Esophagus muscularis mucosa (tissue), 4 donors: ENCODE measurements at regions not wholly inside any gene's neighbourhood (a gene's known extent, or its start where the extent isn't known, plus 50 kb on each side); places are given as distances from the start of the nearest gene placed in this dataset.
"Not testable (repeated sequence)": the region's sequence is repeated elsewhere in the genome, so short reads cannot be mapped to it uniquely, and the experiment has no call there.

ENCODE experiments used
- DNase-seq: peaks from one replicate; pipeline ENCODE4 v3.0.0-alpha.2; 2017; ENCODE audit errors: extremely low spot score
- H3K27ac ChIP-seq, 4 donors: fragments of 200-600 bp; sonication (generic); replicated peaks in 1 of 4; 1 replicate in 3 of 4; 2 replicates in 1 of 4; pipeline ENCODE4 v1.5.1; 2016 to 2019; ENCODE audit warnings: mild to moderate bottlenecking in 1 of 4
- H3K27me3 ChIP-seq, 4 donors: fragments of 200-600 bp; sonication (generic); one replicate each; pipeline versions ENCODE4 v1.5.1 to v1.6.0; 2016 to 2019
- H3K36me3 ChIP-seq, 4 donors: fragments of 200-600 bp; sonication (generic); one replicate each; pipeline ENCODE4 v1.5.1; 2016 to 2019
- H3K4me1 ChIP-seq, 4 donors: fragments of 200-600 bp; sonication (generic); one replicate each; pipeline ENCODE4 v1.5.1; 2016 to 2019
- H3K4me3 ChIP-seq, 4 donors: fragments of 200-600 bp; sonication (generic); 1 replicate in 2 of 4; 2 replicates in 2 of 4; pipeline ENCODE4 v1.5.1; 2016 to 2019; ENCODE audit warnings: mild to moderate bottlenecking in 4 of 4, moderate library complexity in 1 of 4
- H3K9me3 ChIP-seq, 4 donors: fragments of 200-600 bp; sonication (generic); 1 replicate in 3 of 4; 2 replicates in 1 of 4; pipeline ENCODE4 v1.5.1; 2016 to 2019
- CTCF ChIP-seq, 3 experiments: fragments of 200-600 bp in 2 of 3; fragments of 450-650 bp in 1 of 3; sonication (generic) in 2 of 3; IDR thresholded peaks; one replicate each; pipeline ENCODE4 v1.5.1; 2017 to 2019; ENCODE audit warnings: antibody characterized with exemption in 3 of 3, mild to moderate bottlenecking in 2 of 3, moderate library complexity in 1 of 3
- EP300 ChIP-seq: sonication (generic); formaldehyde crosslinking; IDR thresholded peaks from one replicate; pipeline ENCODE4 v1.6.1; 2017; ENCODE audit warnings: antibody characterized with exemption
- POLR2A ChIP-seq: fragments of 450-650 bp; IDR thresholded peaks from one replicate; pipeline ENCODE4 v1.6.1; 2017; ENCODE audit warnings: antibody characterized with exemption, moderate library complexity, mild to moderate bottlenecking, low read depth
- POLR2AphosphoS5 ChIP-seq, 2 donors: sonication (generic); formaldehyde crosslinking; IDR thresholded peaks; one replicate each; pipeline ENCODE4 v1.6.1; 2017; ENCODE audit warnings: antibody characterized with exemption in 2 of 2
- WGBS: methylation state at CpG from one replicate; pipeline ENCODE4 v1.1.5; 2018; 5-methylcytosine and 5-hydroxymethylcytosine counted together
- intact Hi-C: fragments of 100-400 bp; cut with DNase I; formaldehyde crosslinking; loops from one replicate; pipeline ENCODE4 v1.15.1; 2023

GRCh38 chr5:9820691-9821449, 190.7 kb upstream of the TAS2R1 start:
- no peak overlapping the region for H3K27ac ChIP-seq
- H3K9me3 ChIP-seq: no peaks in the 10 kb centered on the region
- H3K4me3 ChIP-seq: no peak overlapping the region
- DNase-seq: no peak
- 37% methylated on average over 4 of the region's 4 CpGs for WGBS
- H3K27me3 ChIP-seq: no peaks in the 10 kb centered on the region
- no peak for TF ChIP-seq POLR2AphosphoS5 (IDR thresholded peaks at IDR 0.05)
- TF ChIP-seq EP300: no peak
- TF ChIP-seq CTCF (IDR thresholded peaks at IDR 0.05): no peak
- no peak for TF ChIP-seq POLR2A
- intact Hi-C loops: no loop called here
- H3K36me3 ChIP-seq: no peaks in the 10 kb centered on the region
- peaks cover 0 to 4% (median 0%) of the 10 kb centered on the region in 4 donors for H3K4me1 ChIP-seq

- WGBS: 95% methylated on average over 2 of the region's 2 CpGs
- Histone ChIP-seq H3K27me3 (no peaks in the 10 kb centered on the region), H3K4me3 (no peak overlapping the region), H3K4me1 (peaks cover 0 to 4% (median 0%) of the 10 kb centered on the region in 4 donors), H3K9me3 (no peaks in the 10 kb centered on the region), H3K27ac (no peak overlapping the region), H3K36me3 (no peaks in the 10 kb centered on the region)
- no peak for DNase-seq
- intact Hi-C loops: no loop called here
- no peak for TF ChIP-seq EP300
These were observed 188.2 kb upstream of the TAS2R1 start for GRCh38 chr5:9818340-9818845.

DNA sequence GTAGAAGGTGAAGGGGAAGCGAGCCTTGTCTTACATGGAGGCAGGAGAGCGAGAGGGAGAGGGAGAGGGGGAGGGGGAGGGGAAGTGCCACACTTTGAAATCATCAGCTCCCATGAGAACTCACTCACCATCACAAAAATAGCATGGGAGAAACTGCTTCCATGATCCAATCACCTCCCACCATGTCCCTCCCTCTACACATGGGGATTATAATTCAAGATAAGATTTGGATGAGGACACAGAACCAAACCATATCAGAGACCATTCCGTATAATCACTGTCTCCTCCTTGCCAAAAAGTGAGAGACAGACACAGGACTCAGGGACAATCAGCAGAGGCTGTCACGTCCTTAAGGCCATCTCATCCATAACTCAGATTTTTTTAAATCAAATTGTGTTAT, 187.7 kb upstream of the TAS2R1 start:
- H3K4me3 ChIP-seq: no peak overlapping the region
- 88% methylated on average over 4 of the region's 4 CpGs for WGBS
- H3K27ac ChIP-seq: no peak overlapping the region
- no peak for TF ChIP-seq POLR2A
- H3K4me1 ChIP-seq: peaks cover 0 to 4% (median 0%) of the 10 kb centered on the region in 4 donors
- intact Hi-C loops: no loop called here
- no peak for DNase-seq
- no peaks in the 10 kb centered on the region for H3K9me3 ChIP-seq
- no peaks in the 10 kb centered on the region for H3K27me3 ChIP-seq
- no peaks in the 10 kb centered on the region for H3K36me3 ChIP-seq

- H3K9me3 ChIP-seq: no peaks in the 10 kb centered on the region
- 44% methylated on average over 1 of the region's 1 CpG for WGBS
- no peak overlapping the region for H3K4me3 ChIP-seq
- no peak for DNase-seq
- H3K27me3 ChIP-seq: no peaks in the 10 kb centered on the region
- intact Hi-C loops: no loop called here
- no peaks in the 10 kb centered on the region for H3K4me1 ChIP-seq
- H3K27ac ChIP-seq: no peak overlapping the region
- no peaks in the 10 kb centered on the region for H3K36me3 ChIP-seq
- no peak for TF ChIP-seq POLR2AphosphoS5 (IDR thresholded peaks at IDR 0.05)
- TF ChIP-seq POLR2A: no peak
- TF ChIP-seq EP300: no peak
- TF ChIP-seq CTCF (IDR thresholded peaks at IDR 0.05): no peak
These were observed 184.9 kb upstream of the TAS2R1 start for GRCh38 chr5:9815051-9815450.

DNA sequence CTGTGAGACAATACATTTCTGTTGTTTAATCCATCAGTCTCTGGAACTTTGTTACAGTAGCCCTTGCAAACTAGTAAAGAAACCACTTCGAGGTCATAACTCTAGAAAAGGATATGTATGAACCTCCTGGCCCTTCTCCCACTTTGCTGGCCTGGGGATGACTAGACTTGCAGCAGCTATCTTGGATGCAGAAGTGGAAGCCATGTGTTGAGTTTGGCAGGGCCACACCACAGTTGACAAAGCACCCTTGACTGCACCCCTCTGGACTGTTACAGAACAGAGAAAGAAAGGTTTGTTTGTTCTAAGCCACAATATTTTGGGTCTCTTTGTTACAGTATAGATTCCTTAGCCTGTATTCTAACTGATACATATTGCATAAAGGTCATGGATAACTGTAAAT, 183.2 kb upstream of the TAS2R1 start:
- Histone ChIP-seq H3K4me3 (no peak overlapping the region), H3K36me3 (no peaks in the 10 kb centered on the region), H3K27me3 (no peaks in the 10 kb centered on the region), H3K27ac (no peak overlapping the region), H3K9me3 (no peaks in the 10 kb centered on the region), H3K4me1 (no peaks in the 10 kb centered on the region)
- TF ChIP-seq CTCF (IDR thresholded peaks at IDR 0.05) (no peak), EP300 (no peak), POLR2A (no peak), POLR2AphosphoS5 (IDR thresholded peaks at IDR 0.05) (no peak)
- WGBS: 80% methylated on average over 1 of the region's 1 CpG
- DNase-seq: no peak
- intact Hi-C loops: no loop called here

GRCh38 chr5:9807366-9807765, 177.2 kb upstream of the TAS2R1 start:
- H3K27me3 ChIP-seq, DNase-seq, H3K27ac ChIP-seq, H3K4me1 ChIP-seq, intact Hi-C loops, H3K4me3 ChIP-seq, H3K36me3 ChIP-seq: not testable (repeated sequence)
- peaks cover 0 to 23% (median 0%) of the 10 kb centered on the region in 4 donors for H3K9me3 ChIP-seq
- WGBS: 96% methylated on average over 1 of the region's 1 CpG
